ENCODE measurements at regions not wholly inside any gene's neighbourhood (a gene's known extent, or its start where the extent isn't known, plus 50 kb on each side); places are given as distances from the start of the nearest gene placed in this dataset.
A peak's percentile ranks its signal among the peaks of the same experiment; 100 is the strongest.

- H3K36me3 Mint-ChIP-seq (ENCODE audit: low read depth), result no peaks in the 10 kb centered on the region
Measured at GRCh38 chr3:24838533-24838932, 343.9 kb upstream of the THRB start.

DNA sequence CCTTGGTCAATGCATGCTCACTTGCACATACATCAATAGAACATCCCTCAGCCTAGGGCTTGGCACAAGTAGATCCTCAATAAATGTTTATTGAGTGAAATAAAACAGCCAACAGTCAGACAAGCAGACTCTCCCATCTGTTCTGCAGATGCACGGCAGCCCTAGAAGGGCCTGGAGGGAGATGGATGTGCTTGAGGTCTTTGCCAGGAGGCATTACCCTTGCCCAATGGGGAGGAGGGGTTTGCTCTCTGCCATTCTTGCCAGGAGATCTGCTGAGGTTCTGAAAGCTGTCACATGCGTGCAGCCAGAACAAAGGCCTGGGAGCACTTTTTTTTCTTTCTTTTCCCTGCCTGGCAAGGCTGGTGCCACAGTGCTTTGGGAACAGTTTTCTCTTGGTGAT is 349.3 kb upstream of the THRB start:
- no peak for DNase-seq
- Histone ChIP-seq H3K4me3 (ENCODE audit: low read length) (no peak overlapping the region), H3K9me3 (ENCODE audit: control insufficient read depth, low read length) (no peaks in the 10 kb centered on the region), H3K4me1 (ENCODE audit: control insufficient read depth, insufficient read depth, low read length) (no peaks in the 10 kb centered on the region), H3K27me3 (ENCODE audit: control insufficient read depth, insufficient read depth, low read length, poor library complexity, severe bottlenecking) (peaks cover 74% of the 10 kb centered on the region), H3K27ac (ENCODE audit: low read depth, low read length) (no peak overlapping the region), H3K9ac (ENCODE audit: extremely low read depth, low read length, poor library complexity, severe bottlenecking) (no peak overlapping the region), H3K36me3 (ENCODE audit: control insufficient read depth, insufficient read depth, low read length) (no peaks in the 10 kb centered on the region)
- WGBS, 2 experiments (ENCODE audit: insufficient coverage in 1 of 2, insufficient read length in 1 of 2), result 86 to 90% methylated on average over 1 to 2 of the region's 2 CpGs
- Mint-ChIP-seq H3K9me3 (no peaks in the 10 kb centered on the region), H3K36me3 (ENCODE audit: low read depth) (no peaks in the 10 kb centered on the region), H3K4me3 (no peak overlapping the region), H3K27me3 (ENCODE audit: insufficient read depth) (peaks cover 82% of the 10 kb centered on the region), H3K4me1 (peaks cover 7% of the 10 kb centered on the region), H3K27ac (no peak overlapping the region)
- TF ChIP-seq, protein P1, sequence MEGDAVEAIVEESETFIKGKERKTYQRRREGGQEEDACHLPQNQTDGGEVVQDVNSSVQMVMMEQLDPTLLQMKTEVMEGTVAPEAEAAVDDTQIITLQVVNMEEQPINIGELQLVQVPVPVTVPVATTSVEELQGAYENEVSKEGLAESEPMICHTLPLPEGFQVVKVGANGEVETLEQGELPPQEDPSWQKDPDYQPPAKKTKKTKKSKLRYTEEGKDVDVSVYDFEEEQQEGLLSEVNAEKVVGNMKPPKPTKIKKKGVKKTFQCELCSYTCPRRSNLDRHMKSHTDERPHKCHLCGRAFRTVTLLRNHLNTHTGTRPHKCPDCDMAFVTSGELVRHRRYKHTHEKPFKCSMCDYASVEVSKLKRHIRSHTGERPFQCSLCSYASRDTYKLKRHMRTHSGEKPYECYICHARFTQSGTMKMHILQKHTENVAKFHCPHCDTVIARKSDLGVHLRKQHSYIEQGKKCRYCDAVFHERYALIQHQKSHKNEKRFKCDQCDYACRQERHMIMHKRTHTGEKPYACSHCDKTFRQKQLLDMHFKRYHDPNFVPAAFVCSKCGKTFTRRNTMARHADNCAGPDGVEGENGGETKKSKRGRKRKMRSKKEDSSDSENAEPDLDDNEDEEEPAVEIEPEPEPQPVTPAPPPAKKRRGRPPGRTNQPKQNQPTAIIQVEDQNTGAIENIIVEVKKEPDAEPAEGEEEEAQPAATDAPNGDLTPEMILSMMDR (conservative IDR thresholded peaks at IDR 0.05), result no peak

More at GRCh38 chr3:24838533-24838932, 343.9 kb upstream of the THRB start:
- Histone ChIP-seq H3K27ac (ENCODE audit: low read depth, low read length) (no peak overlapping the region), H3K4me3 (ENCODE audit: low read length) (no peak overlapping the region), H3K4me1 (ENCODE audit: control insufficient read depth, insufficient read depth, low read length) (no peaks in the 10 kb centered on the region), H3K27me3 (ENCODE audit: control insufficient read depth, insufficient read depth, low read length, poor library complexity, severe bottlenecking) (peaks cover 99% of the 10 kb centered on the region), H3K9me3 (ENCODE audit: control insufficient read depth, low read length) (no peaks in the 10 kb centered on the region), H3K36me3 (ENCODE audit: control insufficient read depth, insufficient read depth, low read length) (no peaks in the 10 kb centered on the region), H3K9ac (ENCODE audit: extremely low read depth, low read length, poor library complexity, severe bottlenecking) (no peak overlapping the region)
- H3K27ac Mint-ChIP-seq, result no peak overlapping the region
- DNase-seq, result no peak
- peaks cover 95% of the 10 kb centered on the region for H3K27me3 Mint-ChIP-seq (ENCODE audit: insufficient read depth)
- H3K9me3 Mint-ChIP-seq, result no peaks in the 10 kb centered on the region
- TF ChIP-seq, protein P1 (conservative IDR thresholded peaks at IDR 0.05), result no peak
- no peak overlapping the region for H3K4me3 Mint-ChIP-seq
- H3K4me1 Mint-ChIP-seq, result no peaks in the 10 kb centered on the region

GRCh38 chr3:24845524-24846155 is 351.0 kb upstream of the THRB start:
- TF ChIP-seq, protein P1 (conservative IDR thresholded peaks at IDR 0.05), result no peak
- WGBS, 2 experiments (ENCODE audit: insufficient coverage in 1 of 2, insufficient read length in 1 of 2), result 86 to 91% methylated on average over 2 to 3 of the region's 3 CpGs
- Histone ChIP-seq H3K4me3 (ENCODE audit: low read length) (no peak overlapping the region), H3K27me3 (ENCODE audit: control insufficient read depth, insufficient read depth, low read length, poor library complexity, severe bottlenecking) (peaks cover 74% of the 10 kb centered on the region), H3K36me3 (ENCODE audit: control insufficient read depth, insufficient read depth, low read length) (no peaks in the 10 kb centered on the region), H3K4me1 (ENCODE audit: control insufficient read depth, insufficient read depth, low read length) (no peaks in the 10 kb centered on the region), H3K9ac (ENCODE audit: extremely low read depth, low read length, poor library complexity, severe bottlenecking) (no peak overlapping the region), H3K9me3 (ENCODE audit: control insufficient read depth, low read length) (no peaks in the 10 kb centered on the region), H3K27ac (ENCODE audit: low read depth, low read length) (no peak overlapping the region)
- DNase-seq, result no peak
- no peaks in the 10 kb centered on the region for H3K9me3 Mint-ChIP-seq
- peaks cover 71% of the 10 kb centered on the region for H3K27me3 Mint-ChIP-seq (ENCODE audit: insufficient read depth)
- H3K4me3 Mint-ChIP-seq, result no peak overlapping the region
- no peaks in the 10 kb centered on the region for H3K36me3 Mint-ChIP-seq (ENCODE audit: low read depth)
- peak overlapping the region; percentile 18 for H3K27ac Mint-ChIP-seq
- peaks cover 7% of the 10 kb centered on the region for H3K4me1 Mint-ChIP-seq

Data from endodermal cell (in vitro differentiated cells).